SU-DHL-6 (cell line): ENCODE measurements at regions not wholly inside any gene's neighbourhood (a gene's known extent, or its start where the extent isn't known, plus 50 kb on each side); places are given as distances from the start of the nearest gene placed in this dataset.

ENCODE experiments used
- EZH2phosphoT487 ChIP-seq: fragments of 200-600 bp; sonication (generic), shearing (Covaris generic); conservative IDR thresholded peaks from 2 replicates; pipeline ENCODE4 v1.6.1; 2018; ENCODE audit warnings: mild to moderate bottlenecking, antibody characterized with exemption, low read length, moderate library complexity, mixed read lengths
- TF ChIP-seq, protein P1 (sequence below): fragments of 200-600 bp; sonication (generic); IDR thresholded peaks from one replicate; pipeline ENCODE4 v1.5.1; 2017; ENCODE audit warnings: antibody characterized with exemption, mild to moderate bottlenecking, low read length, moderate library complexity; ENCODE audit not compliant: insufficient read depth, poor library complexity, severe bottlenecking

DNA sequence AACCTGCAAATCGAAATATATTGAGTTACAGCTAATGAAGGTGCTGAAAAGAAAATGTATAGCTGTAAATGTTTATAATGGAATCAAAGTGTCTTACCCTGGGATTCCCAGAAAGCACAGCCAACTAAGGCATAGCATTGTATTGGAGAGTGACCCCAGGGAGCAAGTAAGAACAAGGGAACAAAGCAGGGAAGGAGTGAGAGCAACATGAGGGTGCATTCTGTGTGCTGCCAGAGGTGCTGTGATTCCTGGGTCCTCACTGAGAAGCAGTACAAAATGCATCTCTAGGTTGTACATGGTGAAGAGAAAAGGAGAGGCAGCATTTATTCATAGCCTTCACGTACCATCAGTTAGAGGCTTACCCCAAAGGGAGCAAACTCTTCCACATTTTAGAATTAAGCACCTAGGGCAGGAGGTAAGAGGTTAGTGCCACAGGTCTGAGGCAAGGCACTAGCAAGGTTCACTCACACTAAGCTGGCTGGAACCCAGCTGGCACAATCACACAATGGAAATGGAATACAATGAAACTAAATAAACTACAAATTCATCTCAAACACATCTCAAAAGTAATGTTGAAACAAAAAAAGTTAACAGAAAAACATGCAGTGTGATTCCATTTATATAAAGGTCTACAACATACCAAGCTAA is 151.5 kb upstream of the C2CD4B start:
- TF ChIP-seq EZH2phosphoT487, result no peak
- TF ChIP-seq, protein P1, sequence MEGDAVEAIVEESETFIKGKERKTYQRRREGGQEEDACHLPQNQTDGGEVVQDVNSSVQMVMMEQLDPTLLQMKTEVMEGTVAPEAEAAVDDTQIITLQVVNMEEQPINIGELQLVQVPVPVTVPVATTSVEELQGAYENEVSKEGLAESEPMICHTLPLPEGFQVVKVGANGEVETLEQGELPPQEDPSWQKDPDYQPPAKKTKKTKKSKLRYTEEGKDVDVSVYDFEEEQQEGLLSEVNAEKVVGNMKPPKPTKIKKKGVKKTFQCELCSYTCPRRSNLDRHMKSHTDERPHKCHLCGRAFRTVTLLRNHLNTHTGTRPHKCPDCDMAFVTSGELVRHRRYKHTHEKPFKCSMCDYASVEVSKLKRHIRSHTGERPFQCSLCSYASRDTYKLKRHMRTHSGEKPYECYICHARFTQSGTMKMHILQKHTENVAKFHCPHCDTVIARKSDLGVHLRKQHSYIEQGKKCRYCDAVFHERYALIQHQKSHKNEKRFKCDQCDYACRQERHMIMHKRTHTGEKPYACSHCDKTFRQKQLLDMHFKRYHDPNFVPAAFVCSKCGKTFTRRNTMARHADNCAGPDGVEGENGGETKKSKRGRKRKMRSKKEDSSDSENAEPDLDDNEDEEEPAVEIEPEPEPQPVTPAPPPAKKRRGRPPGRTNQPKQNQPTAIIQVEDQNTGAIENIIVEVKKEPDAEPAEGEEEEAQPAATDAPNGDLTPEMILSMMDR, result no peak
